K562 (cell line): ENCODE measurements at regions not wholly inside any gene's neighbourhood (a gene's known extent, or its start where the extent isn't known, plus 50 kb on each side); places are given as distances from the start of the nearest gene placed in this dataset.

Source experiments
- ATAC-seq: fragments of 200-7000 bp; cut with Tn5 transposase; 3 replicates; pipeline ENCODE4 v1.9.1; 2020; ENCODE audit warnings: moderate library complexity
- BruUV-seq: library from RNA; stranded (reverse); fragments of 400-500 nt; replicated peaks from 2 replicates; lab custom pipeline; 2021; lab: Mats Ljungman, UMichigan
- CTCF ChIA-PET: fragments of 300-600 bp; formaldehyde crosslinking; extraction: SDS; loops from one replicate; lab custom pipeline; 2021; ENCODE audit warnings: low intra/inter-chr PET ratio; lab: Yijun Ruan, JAX
- POLR2A ChIA-PET: fragments of 300-600, 350-650 bp; sonication (Branson Sonifier 250); formaldehyde crosslinking; extraction: SDS; loops from one replicate; lab custom pipeline; 2021; ENCODE audit warnings: antibody characterized with exemption, inconsistent platforms; lab: Yijun Ruan, JAX
- DNase-seq, 4 experiments: peaks; one replicate each; pipeline versions ENCODE4 v3.0.0 to v3.0.0-alpha.2; 2011 to 2018; ENCODE audit warnings: low spot score in 3 of 4, mixed read lengths in 3 of 4; ENCODE audit errors: extremely low read depth in 1 of 4
- FAIRE-seq: peaks from 2 replicates; lab custom pipeline; 2011; peaks lifted over from hg19 to GRCh38; lab: Jason Lieb, UNC
- H2AFZ ChIP-seq: 2 replicates; pipeline ENCODE4 v1.6.0; 2011; ENCODE audit warnings: low read depth, low read length, control low read depth, inconsistent platforms
- H3K27ac ChIP-seq: fragments of 200-600 bp; 3 replicates; pipeline ENCODE4 v1.8.0; 2011; ENCODE audit warnings: low read depth, mild to moderate bottlenecking, control low read depth, inconsistent platforms, low read length, moderate library complexity, mixed read lengths; ENCODE audit errors: extremely low read depth
- H3K27me3 ChIP-seq, 2 experiments: fragments of 300-600 bp in 1 of 2; 2 replicates in 1 of 2; 3 replicates in 1 of 2; pipeline versions ENCODE4 v1.6.0 to v1.8.0; 2011; ENCODE audit warnings: inconsistent platforms in 2 of 2, low read length in 2 of 2, mild to moderate bottlenecking in 1 of 2, mixed read lengths in 1 of 2, moderate library complexity in 1 of 2; ENCODE audit not compliant: control insufficient read depth in 2 of 2, insufficient read depth in 2 of 2
- H3K36me3 ChIP-seq: fragments of 300-600 bp; 3 replicates; pipeline ENCODE4 v1.8.0; 2011; ENCODE audit warnings: mild to moderate bottlenecking, low read length, inconsistent platforms; ENCODE audit not compliant: control insufficient read depth, insufficient read depth
- H3K4me1 ChIP-seq, 2 experiments: fragments of 200-600 bp in 1 of 2; replicated peaks in 1 of 2; 2 replicates in 1 of 2; 3 replicates in 1 of 2; pipeline versions ENCODE4 v1.5.1 to v1.8.0; 2011; ENCODE audit warnings: inconsistent platforms in 2 of 2, low read length in 2 of 2, mild to moderate bottlenecking in 1 of 2, mixed read lengths in 1 of 2, moderate library complexity in 1 of 2; ENCODE audit not compliant: control insufficient read depth in 2 of 2, insufficient read depth in 2 of 2
- H3K4me2 ChIP-seq: 2 replicates; pipeline ENCODE4 v1.6.1; 2011; ENCODE audit warnings: low read length, control low read depth, inconsistent platforms, mixed read lengths; ENCODE audit not compliant: insufficient read depth
- H3K4me3 ChIP-seq: fragments of 200-600 bp; sonication (generic), shearing (Covaris generic); 2 replicates; pipeline ENCODE4 v1.5.1; 2016; ENCODE audit warnings: control low read depth, inconsistent platforms
- H3K79me2 ChIP-seq: fragments of 200-600 bp; 3 replicates; pipeline ENCODE4 v1.8.0; 2011; ENCODE audit warnings: low read length, inconsistent platforms; ENCODE audit not compliant: control insufficient read depth, insufficient read depth
- H3K9ac ChIP-seq, 2 experiments: 2 replicates each; pipeline versions ENCODE4 v1.6.0 to v1.6.1; 2011; ENCODE audit warnings: low read depth in 2 of 2, low read length in 2 of 2, control low read depth in 1 of 2, inconsistent platforms in 1 of 2, mild to moderate bottlenecking in 1 of 2, mixed read lengths in 1 of 2; ENCODE audit not compliant: insufficient read depth in 1 of 2
- H3K9me1 ChIP-seq: one replicate; pipeline ENCODE4 v1.6.0; 2011; ENCODE audit warnings: inconsistent platforms, mild to moderate bottlenecking, low read length, moderate library complexity; ENCODE audit not compliant: control insufficient read depth, insufficient read depth
- H3K9me3 ChIP-seq: replicated peaks from 2 replicates; pipeline ENCODE4 v1.5.1; 2011; ENCODE audit warnings: low read depth, low read length, inconsistent platforms; ENCODE audit not compliant: control insufficient read depth, insufficient read depth
- H4K20me1 ChIP-seq: replicated peaks from 2 replicates; pipeline ENCODE4 v1.6.1; 2011; ENCODE audit warnings: low read length, inconsistent platforms, mixed read lengths; ENCODE audit not compliant: control insufficient read depth, insufficient read depth
- AFF1 ChIP-seq, 2 experiments: fragments of 450-650 bp; IDR thresholded peaks; 2 replicates each; pipeline ENCODE4 v1.6.1; 2018; ENCODE audit warnings: mild to moderate bottlenecking in 2 of 2, low read depth in 1 of 2; ENCODE audit not compliant: partially characterized antibody in 2 of 2
- ELK3 ChIP-seq: fragments of 450-650 bp; formaldehyde crosslinking; IDR thresholded peaks from 2 replicates; pipeline ENCODE4 v1.4.0; 2020; ENCODE audit warnings: mild to moderate bottlenecking
- ERF ChIP-seq: fragments of 450-650 bp; formaldehyde crosslinking; IDR thresholded peaks from 2 replicates; pipeline ENCODE4 v1.4.0; 2020; ENCODE audit warnings: mild to moderate bottlenecking, mixed read lengths
- HIVEP1 ChIP-seq: fragments of 250-450 bp; sonication (Bioruptor Pico); IDR thresholded peaks from 2 replicates; pipeline ENCODE4 v1.4.0; 2020; ENCODE audit warnings: mild to moderate bottlenecking
- NCOA4 ChIP-seq: fragments of 450-650 bp; IDR thresholded peaks from 2 replicates; pipeline ENCODE4 v1.6.1; 2018; ENCODE audit warnings: mild to moderate bottlenecking; ENCODE audit not compliant: partially characterized antibody
- NUFIP1 ChIP-seq: fragments of 450-650 bp; IDR thresholded peaks from 2 replicates; pipeline ENCODE4 v1.6.1; 2018; ENCODE audit not compliant: partially characterized antibody
- RBM17 ChIP-seq: fragments of 200-400 bp; formaldehyde crosslinking; IDR thresholded peaks from 2 replicates; pipeline ENCODE4 v1.6.1; 2017; ENCODE audit warnings: low read depth, mild to moderate bottlenecking, low read length, borderline replicate concordance
- TAF7 ChIP-seq: fragments of 450-650 bp; IDR thresholded peaks from 2 replicates; pipeline ENCODE4 v1.6.1; 2016; ENCODE audit warnings: missing genetic modification characterization, missing compliant biosample characterization
- ZNF124 ChIP-seq: sonication (generic); formaldehyde crosslinking; IDR thresholded peaks from 2 replicates; pipeline ENCODE4 v1.8.1; 2022; ENCODE audit warnings: missing genetic modification reagents
- ZNF707 ChIP-seq: fragments of 250-450 bp; sonication (Bioruptor Pico); conservative IDR thresholded peaks from 2 replicates; pipeline ENCODE4 v1.8.0; 2022; ENCODE audit warnings: inconsistent platforms, mild to moderate bottlenecking, moderate library complexity
- WGBS: fragments of 100-300 bp; shearing (Covaris generic); methylation state at CpG from one replicate; pipeline ENCODE4 v1.1.6; 2016; ENCODE audit warnings: low coverage, mixed read lengths; ENCODE audit not compliant: insufficient coverage; ENCODE audit errors: missing lambda C conversion rate; 5-methylcytosine and 5-hydroxymethylcytosine counted together
- in situ Hi-C: fragments of 300-500 bp; cut with MboI; formaldehyde crosslinking; loops from 4 replicates; pipeline ENCODE4 v1.15.0; 2018; ENCODE audit warnings: inconsistent platforms, mixed read lengths
- intact Hi-C: fragments of 100-400 bp; cut with micrococcal nuclease; formaldehyde crosslinking; loops from 2 replicates; pipeline ENCODE4 v1.14.2; 2022

GRCh38 chr9:108265065-108265464 lies 590.7 kb downstream of the ACTL7B start (continued):
- TF ChIP-seq TAF7 (tag) (no peak), ERF (no peak), ZNF124 (CRISPR knock-in tag) (no peak), NCOA4 (no peak)

GRCh38 chr9:108264093-108264492 lies 591.7 kb downstream of the ACTL7B start:
- Histone ChIP-seq H4K20me1 (no peaks in the 10 kb centered on the region), H3K4me1 (no peaks in the 10 kb centered on the region), H3K27ac (no peak overlapping the region), H3K9ac (no peak overlapping the region), H2AFZ (no peak overlapping the region), H3K4me3 (no peak overlapping the region), H3K36me3 (no peaks in the 10 kb centered on the region), H3K4me2 (no peak overlapping the region), H3K79me2 (no peaks in the 10 kb centered on the region), H3K9me1 (no peaks in the 10 kb centered on the region), H3K9me3 (no peaks in the 10 kb centered on the region), H3K27me3 (peaks cover 0 to 6% of the 10 kb centered on the region in 2 experiments; a peak in 1 of 5 replicates)
- FAIRE-seq: no peak
- WGBS: 0% methylated on average over 4 of the region's 4 CpGs
- CTCF ChIA-PET: no interaction called here
- BruUV-seq: no TSS peak
- TF ChIP-seq ELK3 (no peak), HIVEP1 (CRISPR knock-in tag) (no peak), ZNF707 (CRISPR knock-in tag) (no peak), NUFIP1 (no peak), RBM17 (no peak), AFF1 (IDR thresholded peaks at IDR 0.05; ENCODE audit: low read depth in 1 of 2, partially characterized antibody in 2 of 2) (no peak)
- DNase-seq: no peak
- no peak for ATAC-seq
- POLR2A ChIA-PET: no interaction called here
- in situ Hi-C loops: no loop called here
- intact Hi-C loops: no loop called here
